ENCODE measurements at regions not wholly inside any gene's neighbourhood (a gene's known extent, or its start where the extent isn't known, plus 50 kb on each side); places are given as distances from the start of the nearest gene placed in this dataset.
"Not testable (repeated sequence)": the region's sequence is repeated elsewhere in the genome, so short reads cannot be mapped to it uniquely, and the experiment has no call there.

DNA sequence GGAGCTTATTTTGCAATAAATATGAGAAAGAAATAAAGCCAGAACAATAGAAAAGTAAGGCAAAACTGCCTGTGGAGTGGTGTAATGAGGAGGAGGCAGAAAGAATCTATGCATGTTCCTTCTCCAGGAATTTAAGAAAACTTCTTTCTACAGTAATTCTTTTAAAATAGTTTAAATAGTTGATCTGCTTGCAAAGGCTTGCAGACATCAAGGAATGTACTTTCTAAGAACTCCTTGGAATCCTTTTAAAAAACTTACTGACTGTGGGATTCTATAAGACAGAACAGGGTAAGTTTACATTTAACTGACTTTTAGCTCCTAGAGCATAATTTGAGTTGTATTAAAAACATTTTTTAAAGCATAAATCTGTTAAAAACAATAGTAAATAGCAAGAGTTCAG is 63.2 kb upstream of the ALB start:
- TF ChIP-seq POLR2AphosphoS2 (conservative IDR thresholded peaks at IDR 0.05; ENCODE audit: low read length): no peak
- TF ChIP-seq, protein P1, sequence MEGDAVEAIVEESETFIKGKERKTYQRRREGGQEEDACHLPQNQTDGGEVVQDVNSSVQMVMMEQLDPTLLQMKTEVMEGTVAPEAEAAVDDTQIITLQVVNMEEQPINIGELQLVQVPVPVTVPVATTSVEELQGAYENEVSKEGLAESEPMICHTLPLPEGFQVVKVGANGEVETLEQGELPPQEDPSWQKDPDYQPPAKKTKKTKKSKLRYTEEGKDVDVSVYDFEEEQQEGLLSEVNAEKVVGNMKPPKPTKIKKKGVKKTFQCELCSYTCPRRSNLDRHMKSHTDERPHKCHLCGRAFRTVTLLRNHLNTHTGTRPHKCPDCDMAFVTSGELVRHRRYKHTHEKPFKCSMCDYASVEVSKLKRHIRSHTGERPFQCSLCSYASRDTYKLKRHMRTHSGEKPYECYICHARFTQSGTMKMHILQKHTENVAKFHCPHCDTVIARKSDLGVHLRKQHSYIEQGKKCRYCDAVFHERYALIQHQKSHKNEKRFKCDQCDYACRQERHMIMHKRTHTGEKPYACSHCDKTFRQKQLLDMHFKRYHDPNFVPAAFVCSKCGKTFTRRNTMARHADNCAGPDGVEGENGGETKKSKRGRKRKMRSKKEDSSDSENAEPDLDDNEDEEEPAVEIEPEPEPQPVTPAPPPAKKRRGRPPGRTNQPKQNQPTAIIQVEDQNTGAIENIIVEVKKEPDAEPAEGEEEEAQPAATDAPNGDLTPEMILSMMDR (IDR thresholded peaks at IDR 0.05): no peak
- POLR2A ChIA-PET: interaction anchor here (0.8 kb wide), 1 partner anchor 385 kb away, joined by 4 read pairs; no protein-coding TSS in a partner anchor
- no peak for FAIRE-seq
- Histone ChIP-seq H3K4me2 (no peak overlapping the region), H3K4me3 (no peak overlapping the region), H3K27ac (no peak overlapping the region), H3K9me3 (no peaks in the 10 kb centered on the region), H3K4me1 (peaks cover 16% of the 10 kb centered on the region)
- CTCF ChIA-PET: interaction anchor here (0.6 to 3.2 kb wide), 21 partner anchors 9 to 928 kb away, joined by 3 to 17 read pairs (median 5); no protein-coding TSS in a partner anchor
- no peak for ATAC-seq
- DNase-seq (ENCODE audit: low read depth in 1 of 2, low spot score in 1 of 2): no peak

DNA sequence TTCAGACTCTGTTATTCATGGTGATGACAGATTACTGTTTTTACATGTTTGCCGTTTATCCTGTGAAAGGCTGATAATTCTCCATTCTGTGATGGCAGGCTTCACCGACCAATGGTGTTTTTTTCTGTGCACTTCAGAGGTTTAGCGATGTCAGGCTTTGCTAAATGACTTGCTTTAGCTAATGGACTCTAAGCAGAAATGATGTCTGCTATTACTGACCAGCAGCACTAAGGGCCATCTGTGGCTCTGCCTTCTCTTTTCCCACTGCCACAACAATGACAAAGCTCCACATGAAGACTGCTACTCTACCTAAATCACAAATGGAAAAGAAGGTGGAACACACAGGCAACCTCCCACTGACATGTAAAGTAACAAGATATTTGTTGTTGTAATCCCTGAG is 68.4 kb upstream of the ALB start:
- no peak overlapping the region for H3K4me3 ChIP-seq
- no peak for ATAC-seq
- no peaks in the 10 kb centered on the region for H3K9me3 ChIP-seq
- H3K4me1 ChIP-seq: no peaks in the 10 kb centered on the region
- WGBS (ENCODE audit: missing lambda C conversion rate): 82% methylated on average over 3 of the region's 3 CpGs
- no peak for FAIRE-seq
- no peak overlapping the region for H3K27ac ChIP-seq
- TF ChIP-seq HOXB13 (CRISPR knock-in tag; IDR thresholded peaks at IDR 0.05; ENCODE audit: low read depth): no peak
- TF ChIP-seq PHF8 (IDR thresholded peaks at IDR 0.05; ENCODE audit: borderline replicate concordance, low read depth): no peak
- no peak for TF ChIP-seq HOXB5 (CRISPR knock-in tag; IDR thresholded peaks at IDR 0.05)
- TF ChIP-seq HDAC2 (IDR thresholded peaks at IDR 0.05): no peak
- TF ChIP-seq JUN (IDR thresholded peaks at IDR 0.05): no peak
- TF ChIP-seq HOXA7 (CRISPR knock-in tag; IDR thresholded peaks at IDR 0.05): no peak
- no peak for TF ChIP-seq RAD21 (conservative IDR thresholded peaks at IDR 0.05 in 1 of 2, IDR thresholded peaks at IDR 0.05 in 1 of 2)
- no peak for TF ChIP-seq POLR2A (IDR thresholded peaks at IDR 0.05; ENCODE audit: low read length)
- TF ChIP-seq POLR2AphosphoS2 (conservative IDR thresholded peaks at IDR 0.05; ENCODE audit: low read length): no peak
- CTCF ChIA-PET: no interaction called here
- no peak overlapping the region for H3K4me2 ChIP-seq
- POLR2A ChIA-PET: no interaction called here
- no peak for DNase-seq (ENCODE audit: low read depth in 1 of 2, low spot score in 1 of 2)

DNA sequence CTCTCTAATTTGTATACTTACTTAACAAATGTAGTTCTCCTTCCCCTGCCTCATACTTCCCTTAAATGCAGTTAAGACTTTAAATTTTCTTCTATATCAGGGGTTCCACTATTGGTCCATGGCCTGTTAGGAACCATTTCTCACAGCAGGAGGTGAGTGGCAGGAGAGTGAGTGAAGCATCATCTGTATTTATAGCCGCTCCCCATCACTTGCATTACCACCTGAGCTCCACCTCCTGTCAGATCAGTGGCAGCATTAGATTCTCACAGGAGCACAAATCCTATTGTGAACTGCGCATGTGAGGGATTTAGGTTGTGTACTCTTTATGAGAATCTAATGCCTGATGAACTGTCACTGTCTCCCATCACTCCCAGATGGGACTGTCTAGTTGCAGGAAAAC is 72.1 kb upstream of the ALB start:
- 100% methylated on average over 2 of the region's 2 CpGs for WGBS (ENCODE audit: missing lambda C conversion rate)
- DNase-seq (ENCODE audit: low read depth in 1 of 2, low spot score in 1 of 2); H3K4me3 ChIP-seq; H3K4me2 ChIP-seq; ATAC-seq; H3K9me3 ChIP-seq; FAIRE-seq; POLR2A ChIA-PET; H3K4me1 ChIP-seq; H3K27ac ChIP-seq: not testable (repeated sequence)
- CTCF ChIA-PET: interaction anchor here (2.5 kb wide), 1 partner anchor 9 kb away, joined by 9 read pairs; no protein-coding TSS in a partner anchor

DNA sequence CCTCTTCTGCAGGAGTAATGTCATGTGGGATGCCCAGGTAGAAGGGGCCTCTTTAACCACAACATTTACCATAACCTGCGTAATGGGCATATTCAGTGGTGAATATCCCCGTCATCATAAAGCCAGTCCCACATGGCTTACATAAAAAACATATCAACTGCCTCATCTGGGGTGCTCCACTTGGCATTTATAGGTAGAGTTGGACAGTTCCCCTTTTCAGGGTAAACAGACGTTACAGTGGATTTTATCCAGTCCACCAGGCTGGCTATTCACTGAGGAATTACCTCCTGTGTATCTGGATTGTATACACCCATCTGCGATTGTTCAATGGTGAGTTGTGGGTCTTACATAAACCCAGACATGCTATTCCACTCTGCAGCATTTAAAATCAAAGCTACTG is 70.7 kb upstream of the ANKRD17 start:
- no peak for ATAC-seq
- H3K9me3 ChIP-seq: no peaks in the 10 kb centered on the region
- 91% methylated on average over 4 of the region's 4 CpGs for WGBS (ENCODE audit: missing lambda C conversion rate)
- no peak overlapping the region for H3K4me2 ChIP-seq
- no peak overlapping the region for H3K27ac ChIP-seq
- H3K4me3 ChIP-seq: no peak overlapping the region
- POLR2A ChIA-PET: no interaction called here
- DNase-seq (ENCODE audit: low read depth in 1 of 2, low spot score in 1 of 2): no peak
- TF ChIP-seq GATA3 (IDR thresholded peaks at IDR 0.05; ENCODE audit: borderline replicate concordance): no peak
- CTCF ChIA-PET: no interaction called here
- no peak for FAIRE-seq
- H3K4me1 ChIP-seq: no peaks in the 10 kb centered on the region

DNA sequence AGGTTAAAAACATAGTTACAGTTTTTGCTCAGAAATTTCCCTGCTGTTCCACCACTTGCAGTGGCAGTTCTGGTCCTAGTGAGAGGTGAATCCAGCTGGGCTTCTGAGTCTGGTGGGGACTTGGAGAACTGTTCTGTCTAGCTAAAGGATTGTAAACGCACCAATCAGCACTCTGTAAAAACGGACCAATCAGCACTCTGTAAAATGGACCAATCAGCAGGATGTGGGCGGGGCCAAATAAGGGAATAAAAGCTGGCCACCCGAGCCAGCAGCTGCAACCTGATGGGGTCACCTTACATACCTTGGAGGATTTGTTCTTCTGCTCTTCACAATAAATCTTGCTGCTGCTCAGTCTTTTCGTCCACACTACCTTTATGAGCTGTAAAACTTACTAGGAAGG is 67.2 kb upstream of the ANKRD17 start:
- H3K4me3 ChIP-seq; H3K27ac ChIP-seq; ATAC-seq; H3K4me2 ChIP-seq; H3K4me1 ChIP-seq; FAIRE-seq; POLR2A ChIA-PET; DNase-seq (ENCODE audit: low read depth in 1 of 2, low spot score in 1 of 2); H3K9me3 ChIP-seq: not testable (repeated sequence)
- CTCF ChIA-PET: interaction anchor here (0.6 to 1.0 kb wide), 2 partner anchors 15 to 17 kb away, joined by 3 read pairs; no protein-coding TSS in a partner anchor
- 45% methylated on average over 5 of the region's 5 CpGs for WGBS (ENCODE audit: missing lambda C conversion rate)

DNA sequence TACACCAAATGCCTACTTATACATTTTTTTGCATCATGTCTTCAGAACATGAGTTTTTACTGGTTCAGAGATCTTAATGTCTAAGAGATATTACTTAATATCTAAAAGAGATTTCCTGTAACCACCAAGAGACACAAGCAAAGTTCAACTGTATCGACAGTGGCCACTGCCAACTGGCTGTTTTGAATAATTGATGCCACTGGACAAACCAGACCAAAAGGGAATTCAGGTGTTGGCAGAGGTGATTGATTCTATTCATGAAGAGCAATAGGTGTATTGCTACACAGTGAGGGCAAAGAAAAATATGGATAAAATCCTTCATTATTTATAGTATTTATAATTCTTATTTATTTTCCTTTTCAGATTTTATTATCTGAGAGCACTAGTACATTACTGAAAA is 58.5 kb upstream of the ANKRD17 start:
- no peaks in the 10 kb centered on the region for H3K4me1 ChIP-seq
- 60% methylated on average over 1 of the region's 1 CpG for WGBS (ENCODE audit: missing lambda C conversion rate)
- ATAC-seq (no peak), DNase-seq (ENCODE audit: low read depth in 1 of 2, low spot score in 1 of 2) (no peak), FAIRE-seq (no peak)
- ChIA-PET CTCF (no interaction called here), POLR2A (no interaction called here)
- H3K27ac ChIP-seq: no peak overlapping the region
- H3K4me3 ChIP-seq: no peak overlapping the region
- H3K4me2 ChIP-seq: no peak overlapping the region
- H3K9me3 ChIP-seq: 0 out of 3 replicates have a peak, but pooled peaks cover 4% of the 10 kb centered on the region
- TF ChIP-seq KDM1A (IDR thresholded peaks at IDR 0.05; ENCODE audit: low read depth) (no peak), ZFP36 (IDR thresholded peaks at IDR 0.05; ENCODE audit: borderline replicate concordance, partially characterized antibody) (no peak), JUNB (IDR thresholded peaks at IDR 0.05) (no peak), CHD4 (IDR thresholded peaks at IDR 0.05; ENCODE audit: borderline replicate concordance) (no peak)
- TF ChIP-seq, protein P2, sequence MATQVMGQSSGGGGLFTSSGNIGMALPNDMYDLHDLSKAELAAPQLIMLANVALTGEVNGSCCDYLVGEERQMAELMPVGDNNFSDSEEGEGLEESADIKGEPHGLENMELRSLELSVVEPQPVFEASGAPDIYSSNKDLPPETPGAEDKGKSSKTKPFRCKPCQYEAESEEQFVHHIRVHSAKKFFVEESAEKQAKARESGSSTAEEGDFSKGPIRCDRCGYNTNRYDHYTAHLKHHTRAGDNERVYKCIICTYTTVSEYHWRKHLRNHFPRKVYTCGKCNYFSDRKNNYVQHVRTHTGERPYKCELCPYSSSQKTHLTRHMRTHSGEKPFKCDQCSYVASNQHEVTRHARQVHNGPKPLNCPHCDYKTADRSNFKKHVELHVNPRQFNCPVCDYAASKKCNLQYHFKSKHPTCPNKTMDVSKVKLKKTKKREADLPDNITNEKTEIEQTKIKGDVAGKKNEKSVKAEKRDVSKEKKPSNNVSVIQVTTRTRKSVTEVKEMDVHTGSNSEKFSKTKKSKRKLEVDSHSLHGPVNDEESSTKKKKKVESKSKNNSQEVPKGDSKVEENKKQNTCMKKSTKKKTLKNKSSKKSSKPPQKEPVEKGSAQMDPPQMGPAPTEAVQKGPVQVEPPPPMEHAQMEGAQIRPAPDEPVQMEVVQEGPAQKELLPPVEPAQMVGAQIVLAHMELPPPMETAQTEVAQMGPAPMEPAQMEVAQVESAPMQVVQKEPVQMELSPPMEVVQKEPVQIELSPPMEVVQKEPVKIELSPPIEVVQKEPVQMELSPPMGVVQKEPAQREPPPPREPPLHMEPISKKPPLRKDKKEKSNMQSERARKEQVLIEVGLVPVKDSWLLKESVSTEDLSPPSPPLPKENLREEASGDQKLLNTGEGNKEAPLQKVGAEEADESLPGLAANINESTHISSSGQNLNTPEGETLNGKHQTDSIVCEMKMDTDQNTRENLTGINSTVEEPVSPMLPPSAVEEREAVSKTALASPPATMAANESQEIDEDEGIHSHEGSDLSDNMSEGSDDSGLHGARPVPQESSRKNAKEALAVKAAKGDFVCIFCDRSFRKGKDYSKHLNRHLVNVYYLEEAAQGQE (IDR thresholded peaks at IDR 0.05): no peak
- TF ChIP-seq, protein P3, sequence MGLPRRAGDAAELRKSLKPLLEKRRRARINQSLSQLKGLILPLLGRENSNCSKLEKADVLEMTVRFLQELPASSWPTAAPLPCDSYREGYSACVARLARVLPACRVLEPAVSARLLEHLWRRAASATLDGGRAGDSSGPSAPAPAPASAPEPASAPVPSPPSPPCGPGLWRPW (IDR thresholded peaks at IDR 0.05): no peak

All from A549 (cell line).